ENCODE measurements at regions not wholly inside any gene's neighbourhood (a gene's known extent, or its start where the extent isn't known, plus 50 kb on each side); places are given as distances from the start of the nearest gene placed in this dataset.
A peak's percentile ranks its signal among the peaks of the same experiment; 100 is the strongest.

DNA sequence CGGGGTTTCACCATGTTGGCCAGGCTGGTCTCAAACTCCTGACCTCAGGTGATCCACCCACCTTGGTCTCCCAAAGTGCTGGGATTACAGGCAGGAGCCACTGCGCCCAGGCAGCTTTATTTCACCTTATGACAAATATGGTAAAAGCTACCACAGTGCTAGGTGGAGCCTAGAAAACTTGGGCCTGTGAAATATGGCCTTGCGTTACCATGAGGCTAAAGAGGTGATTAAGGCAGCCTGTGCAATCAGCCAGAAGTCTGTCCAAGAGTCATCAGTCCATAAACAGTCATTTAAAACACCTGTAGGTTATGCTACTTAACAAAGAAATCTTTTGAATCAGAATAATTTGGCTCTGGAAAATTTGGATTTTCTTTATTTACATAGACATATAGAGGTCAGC lies 114.8 kb upstream of the ANKH start:
- no peaks in the 10 kb centered on the region for H3K9me3 Mint-ChIP-seq
- H3K27ac Mint-ChIP-seq = no peak overlapping the region
- no peaks in the 10 kb centered on the region for H3K27me3 Mint-ChIP-seq (ENCODE audit: low read depth)
- TF ChIP-seq, protein P1, sequence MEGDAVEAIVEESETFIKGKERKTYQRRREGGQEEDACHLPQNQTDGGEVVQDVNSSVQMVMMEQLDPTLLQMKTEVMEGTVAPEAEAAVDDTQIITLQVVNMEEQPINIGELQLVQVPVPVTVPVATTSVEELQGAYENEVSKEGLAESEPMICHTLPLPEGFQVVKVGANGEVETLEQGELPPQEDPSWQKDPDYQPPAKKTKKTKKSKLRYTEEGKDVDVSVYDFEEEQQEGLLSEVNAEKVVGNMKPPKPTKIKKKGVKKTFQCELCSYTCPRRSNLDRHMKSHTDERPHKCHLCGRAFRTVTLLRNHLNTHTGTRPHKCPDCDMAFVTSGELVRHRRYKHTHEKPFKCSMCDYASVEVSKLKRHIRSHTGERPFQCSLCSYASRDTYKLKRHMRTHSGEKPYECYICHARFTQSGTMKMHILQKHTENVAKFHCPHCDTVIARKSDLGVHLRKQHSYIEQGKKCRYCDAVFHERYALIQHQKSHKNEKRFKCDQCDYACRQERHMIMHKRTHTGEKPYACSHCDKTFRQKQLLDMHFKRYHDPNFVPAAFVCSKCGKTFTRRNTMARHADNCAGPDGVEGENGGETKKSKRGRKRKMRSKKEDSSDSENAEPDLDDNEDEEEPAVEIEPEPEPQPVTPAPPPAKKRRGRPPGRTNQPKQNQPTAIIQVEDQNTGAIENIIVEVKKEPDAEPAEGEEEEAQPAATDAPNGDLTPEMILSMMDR (IDR thresholded peaks at IDR 0.05; ENCODE audit: unreplicated experiment in 3 of 3) = no peak
- no peaks in the 10 kb centered on the region for H3K36me3 Mint-ChIP-seq (ENCODE audit: low read depth)
- H3K4me1 Mint-ChIP-seq = no peaks in the 10 kb centered on the region
- no peak overlapping the region for H3K4me3 Mint-ChIP-seq

DNA sequence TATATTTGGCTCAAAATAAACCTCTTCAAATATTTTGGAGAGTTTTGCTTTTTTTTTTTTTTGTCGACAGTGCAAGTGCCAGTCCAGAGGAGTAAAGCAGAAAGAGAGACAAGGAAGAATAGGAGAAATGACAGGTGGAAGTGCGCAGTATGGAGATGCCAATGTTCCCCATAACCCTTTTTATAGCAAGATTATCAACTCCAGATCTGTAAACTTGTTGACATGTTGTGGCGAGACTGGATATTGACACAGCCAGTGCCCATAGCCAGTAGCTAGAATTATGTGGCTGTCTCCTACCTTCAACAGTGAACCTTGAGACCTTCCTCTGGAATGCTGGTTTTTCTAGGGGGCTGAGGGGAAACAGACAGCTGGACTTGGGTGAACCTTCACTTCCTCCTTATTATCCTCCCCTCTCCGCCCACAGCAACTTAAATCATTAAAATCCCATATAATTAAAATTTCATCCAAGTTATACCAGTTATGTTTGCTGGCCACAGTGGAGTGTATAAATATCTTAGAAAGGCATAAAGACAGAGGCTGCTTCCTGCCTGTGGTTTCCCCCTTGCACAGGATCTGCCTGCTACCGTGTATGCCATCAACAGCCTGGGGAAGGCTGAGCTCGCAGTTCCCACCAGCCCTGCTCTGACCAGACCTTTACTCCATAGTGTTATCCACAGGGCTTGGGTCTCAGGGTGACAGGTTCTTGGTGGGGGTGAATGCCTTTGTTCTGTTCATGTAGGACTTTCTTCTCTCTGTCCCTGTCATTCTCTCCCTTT lies 112.3 kb upstream of the ANKH start:
- no peaks in the 10 kb centered on the region for H3K36me3 Mint-ChIP-seq (ENCODE audit: low read depth)
- no peak overlapping the region for H3K4me3 Mint-ChIP-seq
- H3K9me3 Mint-ChIP-seq = no peaks in the 10 kb centered on the region
- no peaks in the 10 kb centered on the region for H3K4me1 Mint-ChIP-seq
- peak overlapping the region in 1 of 3 experiments; percentile 44 for H3K27ac Mint-ChIP-seq
- H3K27me3 Mint-ChIP-seq (ENCODE audit: low read depth) = peaks cover 6% of the 10 kb centered on the region
- TF ChIP-seq, protein P1 (IDR thresholded peaks at IDR 0.05; ENCODE audit: unreplicated experiment in 3 of 3) = no peak

DNA sequence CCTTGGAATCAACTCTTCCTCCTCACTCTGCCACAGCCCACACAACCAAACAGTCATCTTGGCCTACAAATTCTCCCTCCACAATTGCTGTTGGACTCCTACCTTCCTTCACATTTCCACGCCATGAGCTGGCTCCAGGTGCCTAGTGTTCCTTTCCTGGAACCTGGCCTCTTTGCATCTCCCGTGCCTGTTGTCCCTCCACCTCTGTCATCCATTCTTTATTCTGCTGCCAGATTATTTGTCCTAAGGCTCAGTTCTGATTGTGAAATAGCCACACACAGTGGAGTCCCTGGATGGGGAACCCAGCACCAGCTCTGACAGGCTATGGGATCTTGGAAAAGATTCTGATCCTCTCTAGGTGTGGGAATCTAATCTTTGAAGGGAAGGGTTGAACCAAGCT lies 109.1 kb upstream of the ANKH start:
- Mint-ChIP-seq H3K36me3 (ENCODE audit: low read depth) (no peaks in the 10 kb centered on the region), H3K27ac (no peak overlapping the region), H3K9me3 (no peaks in the 10 kb centered on the region), H3K27me3 (ENCODE audit: low read depth) (peaks cover 6% of the 10 kb centered on the region), H3K4me3 (no peak overlapping the region), H3K4me1 (no peaks in the 10 kb centered on the region)
- TF ChIP-seq, protein P1 (IDR thresholded peaks at IDR 0.05; ENCODE audit: unreplicated experiment in 3 of 3) = no peak

DNA sequence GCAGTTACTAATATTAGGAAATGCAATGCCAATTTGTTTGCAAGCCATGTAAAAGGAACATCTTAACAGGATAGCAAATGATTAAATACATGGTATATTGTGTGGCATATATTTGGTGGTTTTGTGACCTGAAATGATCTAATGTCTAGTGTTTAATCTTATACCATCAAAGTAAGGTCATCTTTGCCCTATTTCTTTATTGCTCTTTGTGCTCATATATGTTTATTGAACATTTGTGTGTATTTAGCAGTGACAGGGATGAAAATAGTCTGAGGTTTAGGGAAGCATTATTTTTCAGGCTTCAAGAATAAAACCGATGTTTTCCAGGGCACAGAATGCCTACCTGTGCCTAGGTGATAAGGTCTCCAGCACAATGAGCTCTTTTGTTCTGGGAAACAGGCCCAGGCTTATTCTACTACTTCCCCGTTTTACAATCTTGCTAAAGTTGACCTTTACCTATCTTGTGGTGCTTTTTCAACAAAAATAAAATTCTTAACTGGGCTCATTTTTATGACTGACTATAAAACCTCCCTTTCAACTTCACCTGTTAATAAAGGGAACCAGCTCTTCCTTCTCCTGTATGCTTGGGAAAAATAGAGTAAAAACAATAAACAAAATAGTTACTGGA lies 105.6 kb upstream of the ANKH start:
- Mint-ChIP-seq H3K4me3 (no peak overlapping the region), H3K27ac (no peak overlapping the region), H3K27me3 (ENCODE audit: low read depth) (peaks cover 6% of the 10 kb centered on the region), H3K4me1 (no peaks in the 10 kb centered on the region), H3K9me3 (no peaks in the 10 kb centered on the region), H3K36me3 (ENCODE audit: low read depth) (no peaks in the 10 kb centered on the region)
- TF ChIP-seq, protein P1 (IDR thresholded peaks at IDR 0.05; ENCODE audit: unreplicated experiment in 3 of 3) = no peak

DNA sequence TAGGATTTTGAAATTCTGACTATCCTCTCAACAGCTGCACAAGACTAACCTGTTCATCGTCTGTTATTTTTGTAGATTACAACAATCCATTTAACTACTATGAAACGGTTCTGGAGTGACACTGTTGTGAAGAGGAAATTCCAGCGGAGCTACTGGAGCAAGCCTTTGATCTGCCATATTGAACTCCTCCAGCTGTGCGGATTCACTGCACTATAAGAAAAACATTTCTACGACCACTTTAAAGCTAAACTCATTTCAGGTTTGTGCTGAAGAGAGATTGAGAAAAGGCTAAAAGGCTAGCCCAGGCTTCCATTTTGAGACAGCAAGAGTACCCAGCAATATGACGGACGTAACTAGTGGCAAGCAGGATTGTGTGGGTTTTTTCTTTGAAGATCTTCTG lies 104.9 kb upstream of the ANKH start:
- H3K9me3 Mint-ChIP-seq = no peaks in the 10 kb centered on the region
- TF ChIP-seq, protein P1 (IDR thresholded peaks at IDR 0.05; ENCODE audit: unreplicated experiment in 3 of 3) = no peak
- H3K4me3 Mint-ChIP-seq = no peak overlapping the region
- peaks cover 6% of the 10 kb centered on the region for H3K27me3 Mint-ChIP-seq (ENCODE audit: low read depth)
- H3K27ac Mint-ChIP-seq = peak overlapping the region in 1 of 3 experiments; percentile 78
- no peaks in the 10 kb centered on the region for H3K4me1 Mint-ChIP-seq
- H3K36me3 Mint-ChIP-seq (ENCODE audit: low read depth) = no peaks in the 10 kb centered on the region

DNA sequence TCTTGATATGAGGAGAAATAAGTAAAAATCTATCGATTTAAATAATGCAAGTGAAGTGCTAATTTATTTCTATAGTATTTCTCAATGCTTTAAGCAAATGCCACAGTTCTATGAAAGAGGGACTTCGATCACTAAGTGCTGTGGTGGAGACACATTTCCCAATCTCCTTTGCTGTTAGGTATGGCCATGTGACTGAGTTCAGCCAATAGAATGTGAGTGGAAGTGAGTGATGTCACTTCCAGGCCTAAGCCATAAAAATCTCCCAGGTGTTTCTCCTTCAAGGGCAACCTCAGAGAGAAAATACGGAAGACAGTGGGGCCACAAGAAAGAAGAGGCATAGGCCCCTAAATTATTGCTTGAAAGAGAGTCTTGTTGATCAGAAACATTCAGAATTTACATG lies 100.3 kb upstream of the ANKH start:
- no peaks in the 10 kb centered on the region for H3K27me3 Mint-ChIP-seq (ENCODE audit: low read depth)
- H3K36me3 Mint-ChIP-seq (ENCODE audit: low read depth) = no peaks in the 10 kb centered on the region
- H3K27ac Mint-ChIP-seq = no peak overlapping the region
- TF ChIP-seq, protein P1 (IDR thresholded peaks at IDR 0.05; ENCODE audit: unreplicated experiment in 3 of 3) = no peak
- H3K9me3 Mint-ChIP-seq = no peaks in the 10 kb centered on the region
- no peak overlapping the region for H3K4me3 Mint-ChIP-seq
- H3K4me1 Mint-ChIP-seq = no peaks in the 10 kb centered on the region

All from nephron (organoid).